ENCODE measurements at regions not wholly inside any gene's neighbourhood (a gene's known extent, or its start where the extent isn't known, plus 50 kb on each side); places are given as distances from the start of the nearest gene placed in this dataset.

DNA sequence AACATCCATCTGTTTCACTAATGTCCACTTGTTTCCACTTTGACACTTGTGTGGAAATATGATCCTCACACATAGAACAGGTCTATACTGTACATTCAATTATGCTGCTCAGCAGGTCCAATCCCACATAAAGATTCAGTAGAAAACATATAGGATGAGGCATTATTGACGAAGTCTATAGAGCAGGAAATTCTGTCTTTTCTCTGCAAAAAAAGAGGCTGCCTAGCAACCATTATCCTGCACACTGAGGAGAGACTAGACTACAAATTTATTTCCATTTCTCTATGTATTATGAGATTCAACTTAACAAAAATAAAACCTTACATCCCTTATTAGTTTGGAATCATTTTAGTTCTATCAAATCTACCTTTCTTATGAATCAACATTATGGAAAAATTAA, 204.6 kb upstream of the POM121L12 start:
- TF ChIP-seq, protein P1, sequence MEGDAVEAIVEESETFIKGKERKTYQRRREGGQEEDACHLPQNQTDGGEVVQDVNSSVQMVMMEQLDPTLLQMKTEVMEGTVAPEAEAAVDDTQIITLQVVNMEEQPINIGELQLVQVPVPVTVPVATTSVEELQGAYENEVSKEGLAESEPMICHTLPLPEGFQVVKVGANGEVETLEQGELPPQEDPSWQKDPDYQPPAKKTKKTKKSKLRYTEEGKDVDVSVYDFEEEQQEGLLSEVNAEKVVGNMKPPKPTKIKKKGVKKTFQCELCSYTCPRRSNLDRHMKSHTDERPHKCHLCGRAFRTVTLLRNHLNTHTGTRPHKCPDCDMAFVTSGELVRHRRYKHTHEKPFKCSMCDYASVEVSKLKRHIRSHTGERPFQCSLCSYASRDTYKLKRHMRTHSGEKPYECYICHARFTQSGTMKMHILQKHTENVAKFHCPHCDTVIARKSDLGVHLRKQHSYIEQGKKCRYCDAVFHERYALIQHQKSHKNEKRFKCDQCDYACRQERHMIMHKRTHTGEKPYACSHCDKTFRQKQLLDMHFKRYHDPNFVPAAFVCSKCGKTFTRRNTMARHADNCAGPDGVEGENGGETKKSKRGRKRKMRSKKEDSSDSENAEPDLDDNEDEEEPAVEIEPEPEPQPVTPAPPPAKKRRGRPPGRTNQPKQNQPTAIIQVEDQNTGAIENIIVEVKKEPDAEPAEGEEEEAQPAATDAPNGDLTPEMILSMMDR (IDR thresholded peaks at IDR 0.05; ENCODE audit: insufficient read depth, missing control alignments), result no peak
- no peak for DNase-seq (ENCODE audit: insufficient read length, low spot score)

DNA sequence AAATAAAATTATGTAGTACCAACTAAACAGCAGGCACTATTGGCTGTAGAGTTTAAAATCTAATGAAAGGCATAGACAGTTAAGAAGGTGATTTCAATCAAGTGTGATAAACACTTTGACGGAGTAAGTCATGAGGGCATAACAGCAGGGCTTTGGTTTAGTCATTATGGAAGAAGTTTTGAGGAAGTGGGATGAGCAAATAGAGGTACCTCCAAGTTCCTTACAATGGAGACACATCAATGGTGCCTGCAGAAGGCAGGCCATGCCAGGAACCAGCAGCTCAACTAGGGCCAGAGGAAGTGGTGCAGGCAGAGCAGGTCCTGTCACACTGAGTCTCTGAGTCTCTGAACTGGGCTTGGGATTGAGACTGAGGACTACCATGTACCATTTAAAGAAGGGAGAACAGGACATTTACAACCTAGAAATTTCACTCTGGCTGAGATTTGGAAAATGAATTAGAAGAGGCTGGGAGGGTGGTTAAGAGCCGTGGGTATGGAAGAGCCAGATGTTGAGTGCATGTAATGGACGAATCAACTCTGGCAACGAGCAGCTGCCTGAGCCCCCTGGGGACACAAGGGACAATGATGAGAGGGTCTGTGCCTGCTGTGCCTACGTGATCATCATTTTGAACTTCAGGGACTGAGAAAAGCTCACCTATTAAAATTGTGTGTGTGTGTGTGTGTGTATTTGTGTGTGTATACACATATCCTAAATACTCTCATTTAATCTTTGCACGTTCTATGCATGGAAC, 208.7 kb upstream of the POM121L12 start:
- DNase-seq (ENCODE audit: insufficient read length, low spot score) (no peak), FAIRE-seq (no peak)
- TF ChIP-seq, protein P1 (IDR thresholded peaks at IDR 0.05; ENCODE audit: insufficient read depth, missing control alignments), result no peak

More for the DNA sequence above, 204.6 kb upstream of the POM121L12 start:
- no peak for FAIRE-seq

DNA sequence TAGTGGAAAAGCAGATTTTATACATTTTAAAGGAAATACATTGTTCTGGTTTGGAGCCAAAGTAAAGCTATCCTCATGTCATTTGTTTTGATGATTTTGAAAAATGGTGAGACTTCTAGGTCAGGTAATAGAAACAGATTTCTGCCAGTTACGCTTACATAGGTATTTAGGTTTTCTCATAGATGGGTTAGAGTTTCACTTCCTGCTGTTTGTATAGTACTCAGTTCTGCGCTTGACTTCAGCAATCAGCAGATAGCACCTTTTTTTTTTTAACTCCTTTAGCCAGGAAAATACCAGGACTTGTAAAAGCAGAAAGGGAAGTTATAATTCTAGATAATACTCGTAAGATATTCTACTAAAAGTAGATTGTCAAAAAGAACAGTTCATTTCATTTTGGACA, 209.8 kb upstream of the POM121L12 start:
- TF ChIP-seq, protein P1 (IDR thresholded peaks at IDR 0.05; ENCODE audit: insufficient read depth, missing control alignments), result no peak
- DNase-seq (ENCODE audit: insufficient read length, low spot score) (no peak), FAIRE-seq (no peak)

DNA sequence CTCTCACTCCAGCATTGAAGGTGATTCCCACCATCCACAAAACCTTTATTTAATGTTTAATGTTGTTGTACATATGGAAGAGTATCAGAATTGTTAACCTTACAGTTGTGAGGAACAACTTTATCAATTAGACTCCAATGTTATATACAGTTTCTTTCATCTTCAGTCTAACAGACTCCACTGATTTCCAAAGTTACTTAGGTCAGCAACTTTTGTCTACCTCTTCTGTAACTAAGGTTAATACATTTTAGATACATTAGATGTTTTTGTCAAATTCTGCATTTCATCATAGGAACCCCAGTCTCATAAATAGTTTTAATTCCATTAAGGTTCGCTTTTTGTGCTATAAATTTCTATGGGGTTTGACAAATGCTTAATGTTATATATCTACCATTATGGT, 223.9 kb upstream of the POM121L12 start:
- no peak for DNase-seq (ENCODE audit: insufficient read length, low spot score)
- TF ChIP-seq, protein P1 (IDR thresholded peaks at IDR 0.05; ENCODE audit: insufficient read depth, missing control alignments), result no peak
- peak; percentile 11 for FAIRE-seq

DNA sequence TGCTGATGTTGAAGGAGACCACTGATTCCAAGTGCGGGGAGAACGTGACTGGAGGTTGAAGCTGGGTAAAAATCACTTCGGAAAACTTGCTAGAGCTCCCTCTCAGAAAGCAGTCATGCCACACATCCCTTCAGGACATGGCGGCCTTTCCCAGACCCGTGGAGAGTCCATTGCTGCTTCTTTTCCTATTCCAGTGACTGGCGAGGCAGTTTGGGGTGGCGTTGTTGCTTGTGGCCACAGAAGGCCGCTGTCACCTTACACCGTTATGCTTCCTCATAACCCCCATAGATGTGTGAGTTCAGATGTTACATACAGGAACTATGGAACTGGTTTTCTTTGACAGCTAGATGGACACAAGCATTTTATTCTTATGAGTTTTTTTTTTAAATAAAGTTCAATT, 235.6 kb upstream of the POM121L12 start:
- TF ChIP-seq, protein P1 (IDR thresholded peaks at IDR 0.05; ENCODE audit: insufficient read depth, missing control alignments), result no peak
- DNase-seq (ENCODE audit: insufficient read length, low spot score) (no peak), FAIRE-seq (no peak)

DNA sequence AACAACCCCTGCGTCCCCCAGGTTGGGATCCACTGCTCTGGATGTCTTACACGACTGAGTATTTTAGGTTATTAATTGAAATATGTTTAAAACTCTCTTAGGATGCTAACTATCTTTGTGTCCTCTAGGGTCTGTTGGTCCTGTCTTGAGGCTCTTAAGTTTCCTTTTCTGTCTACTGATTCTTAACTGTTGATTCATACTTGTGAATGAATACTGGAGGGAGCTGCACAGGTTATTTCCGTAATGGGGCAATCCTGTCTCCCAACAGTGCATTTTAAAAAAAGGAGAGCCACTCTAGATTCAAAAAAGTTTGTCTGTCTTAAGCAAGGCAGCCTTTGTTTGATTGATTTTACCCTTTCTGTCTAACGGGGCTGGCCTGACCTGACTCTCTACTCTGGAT, 237.6 kb upstream of the POM121L12 start:
- DNase-seq (ENCODE audit: insufficient read length, low spot score) (no peak), FAIRE-seq (no peak)
- TF ChIP-seq, protein P1 (IDR thresholded peaks at IDR 0.05; ENCODE audit: insufficient read depth, missing control alignments), result no peak

DNA sequence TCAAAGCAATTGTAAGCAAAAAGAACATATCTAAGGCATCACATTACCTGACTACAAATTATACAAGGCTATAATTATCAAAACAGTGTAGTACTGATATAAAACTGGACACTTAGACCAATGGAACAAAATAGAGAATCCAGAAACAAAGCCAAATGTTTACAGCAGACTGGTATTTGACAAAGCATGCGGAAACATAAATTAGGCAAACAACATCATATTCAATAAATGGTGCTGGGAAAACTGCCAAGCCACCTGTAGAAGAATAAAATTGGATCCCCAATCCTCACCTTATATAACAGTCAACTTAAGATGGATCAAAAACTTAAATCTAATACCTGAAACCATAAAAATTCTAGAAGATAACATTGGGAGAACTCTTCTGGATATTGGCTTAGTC, 240.8 kb upstream of the POM121L12 start:
- FAIRE-seq (no peak), DNase-seq (ENCODE audit: insufficient read length, low spot score) (no peak)
- TF ChIP-seq, protein P1 (IDR thresholded peaks at IDR 0.05; ENCODE audit: insufficient read depth, missing control alignments), result no peak

Data from D721Med (cell line).